ENCODE measurements at regions not wholly inside any gene's neighbourhood (a gene's known extent, or its start where the extent isn't known, plus 50 kb on each side); places are given as distances from the start of the nearest gene placed in this dataset.

GRCh38 chr11:95461858-95462257 lies 230.9 kb upstream of the SESN3 start:
- Histone ChIP-seq H3K27me3 (ENCODE audit: insufficient read depth) (no peaks in the 10 kb centered on the region), H3K9me3 (no peaks in the 10 kb centered on the region), H3F3A (replicated peaks; ENCODE audit: insufficient read depth) (no peaks in the 10 kb centered on the region), H3K9me2 (no peaks in the 10 kb centered on the region), H4K20me1 (ENCODE audit: insufficient read depth) (no peaks in the 10 kb centered on the region), H2AFZ (ENCODE audit: low read depth) (no peak overlapping the region), H3K4me3 (ENCODE audit: low read depth in 2 of 2, low read length in 1 of 2) (no peak overlapping the region), H3K36me3 (replicated peaks in 1 of 2; ENCODE audit: control insufficient read depth in 1 of 2, insufficient read depth in 2 of 2, low read length in 1 of 2) (no peaks in the 10 kb centered on the region), H3K27ac (ENCODE audit: low read depth in 2 of 2, low read length in 1 of 2) (no peak overlapping the region), H3K9ac (no peak overlapping the region), H3K79me2 (ENCODE audit: insufficient read depth) (no peaks in the 10 kb centered on the region; the same call in 1 of the 2 replicates), H3K4me2 (no peak overlapping the region), H3K4me1 (ENCODE audit: control insufficient read depth in 1 of 2, insufficient read depth in 2 of 2, low read depth in 1 of 2, low read length in 1 of 2) (peaks cover 0 to 10% of the 10 kb centered on the region in 2 experiments; a peak in 2 of 4 replicates)
- DNase-seq = no peak
- ChIA-PET POLR2A (no interaction called here), CTCF (no interaction called here)
- TF ChIP-seq FOXM1 (IDR thresholded peaks at IDR 0.05; ENCODE audit: low read depth) (no peak), SMC3 (IDR thresholded peaks at IDR 0.05; ENCODE audit: low read depth, low read length) (no peak), USF2 (IDR thresholded peaks at IDR 0.05; ENCODE audit: borderline replicate concordance, low read depth, low read length) (no peak), REST (IDR thresholded peaks at IDR 0.05; ENCODE audit: low read depth, low read length) (no peak), CTCF (IDR thresholded peaks at IDR 0.05) (no peak), POLR2AphosphoS5 (IDR thresholded peaks at IDR 0.05; ENCODE audit: low read depth, low read length) (no peak), YY1 (IDR thresholded peaks at IDR 0.05; ENCODE audit: low read depth) (no peak)

- no peak overlapping the region for H3K4me2 ChIP-seq
- H3K79me2 ChIP-seq (ENCODE audit: insufficient read depth) = no peaks in the 10 kb centered on the region; the same call in 1 of the 2 replicates
- H3K9me3 ChIP-seq = no peaks in the 10 kb centered on the region
- 8% methylated on average over 2 of the region's 2 CpGs for WGBS (ENCODE audit: low lambda C conversion rate)
- no peaks in the 10 kb centered on the region for H3K9me2 ChIP-seq
- H3K36me3 ChIP-seq (replicated peaks in 1 of 2; ENCODE audit: control insufficient read depth in 1 of 2, insufficient read depth in 2 of 2, low read length in 1 of 2) = no peaks in the 10 kb centered on the region
- H3K4me1 ChIP-seq (ENCODE audit: control insufficient read depth in 1 of 2, insufficient read depth in 2 of 2, low read depth in 1 of 2, low read length in 1 of 2) = peaks cover 0 to 10% of the 10 kb centered on the region in 2 experiments; a peak in 2 of 4 replicates
- no peaks in the 10 kb centered on the region for H4K20me1 ChIP-seq (ENCODE audit: insufficient read depth)
- no peak overlapping the region for H3K27ac ChIP-seq (ENCODE audit: low read depth in 2 of 2, low read length in 1 of 2)
- no peak overlapping the region for H3K4me3 ChIP-seq (ENCODE audit: low read depth in 2 of 2, low read length in 1 of 2)
- no peaks in the 10 kb centered on the region for H3F3A ChIP-seq (replicated peaks; ENCODE audit: insufficient read depth)
- H3K27me3 ChIP-seq (ENCODE audit: insufficient read depth) = no peaks in the 10 kb centered on the region
- H2AFZ ChIP-seq (ENCODE audit: low read depth) = no peak overlapping the region
- no peak overlapping the region for H3K9ac ChIP-seq
- DNase-seq = no peak
- ChIA-PET CTCF (no interaction called here), POLR2A (no interaction called here)
- no peak for TF ChIP-seq GABPA (IDR thresholded peaks at IDR 0.05; ENCODE audit: low read depth)
- TF ChIP-seq USF2 (IDR thresholded peaks at IDR 0.05; ENCODE audit: borderline replicate concordance, low read depth, low read length) = no peak
- no peak for TF ChIP-seq YY1 (IDR thresholded peaks at IDR 0.05; ENCODE audit: low read depth)
- TF ChIP-seq TEAD4 (IDR thresholded peaks at IDR 0.05; ENCODE audit: borderline replicate concordance, insufficient read depth) = no peak
- TF ChIP-seq NRF1 (IDR thresholded peaks at IDR 0.05; ENCODE audit: low read depth, low read length) = no peak
- TF ChIP-seq CTCF (IDR thresholded peaks at IDR 0.05) = no peak
Measured at GRCh38 chr11:95461348-95461747, 230.3 kb upstream of the SESN3 start.
